Loucy (cell line): ENCODE measurements at regions not wholly inside any gene's neighbourhood (a gene's known extent, or its start where the extent isn't known, plus 50 kb on each side); places are given as distances from the start of the nearest gene placed in this dataset.

Experiments
- EZH2phosphoT487 ChIP-seq: fragments of 200-600 bp; IDR thresholded peaks from 2 replicates; pipeline ENCODE4 v1.6.1; 2018; ENCODE audit warnings: antibody characterized with exemption, mild to moderate bottlenecking, moderate library complexity, borderline replicate concordance
- TF ChIP-seq, protein P1 (sequence below): fragments of 200-600 bp; sonication (generic); conservative IDR thresholded peaks from 2 replicates; pipeline ENCODE4 v1.5.1; 2014; ENCODE audit warnings: mild to moderate bottlenecking, antibody characterized with exemption, low read length

DNA sequence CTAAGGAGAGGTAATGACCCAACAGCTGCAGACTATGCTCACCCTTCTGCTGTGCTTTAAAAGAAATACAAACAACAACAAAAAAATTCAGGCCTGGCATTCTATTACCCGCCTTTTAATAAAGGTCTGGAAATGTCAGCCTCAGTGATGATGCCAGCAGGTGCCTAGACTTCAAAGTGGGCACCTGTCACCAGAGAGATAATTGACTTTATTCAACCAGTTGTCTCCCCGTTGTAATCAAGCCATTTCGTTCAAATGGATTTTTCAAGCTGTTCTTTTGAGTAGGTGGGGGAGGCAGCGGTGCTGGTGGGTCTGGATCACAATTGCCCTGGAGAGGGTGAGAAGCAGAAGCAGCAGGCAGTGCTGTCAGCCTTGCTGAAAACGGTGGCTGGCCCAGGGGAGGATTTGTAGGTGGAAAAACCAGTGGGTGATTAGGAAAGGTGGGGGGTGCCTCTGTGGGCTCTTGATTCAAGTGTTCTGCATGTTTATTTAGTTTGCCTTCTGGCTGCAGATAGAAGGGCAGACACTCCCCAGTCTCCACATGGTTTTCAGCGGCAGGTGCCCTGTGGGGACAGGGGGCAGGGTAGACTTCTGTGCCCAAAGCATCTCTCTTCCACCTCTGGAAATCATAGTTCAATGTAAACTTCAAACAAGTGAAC is 300.2 kb upstream of the SLCO3A1 start:
- TF ChIP-seq, protein P1, sequence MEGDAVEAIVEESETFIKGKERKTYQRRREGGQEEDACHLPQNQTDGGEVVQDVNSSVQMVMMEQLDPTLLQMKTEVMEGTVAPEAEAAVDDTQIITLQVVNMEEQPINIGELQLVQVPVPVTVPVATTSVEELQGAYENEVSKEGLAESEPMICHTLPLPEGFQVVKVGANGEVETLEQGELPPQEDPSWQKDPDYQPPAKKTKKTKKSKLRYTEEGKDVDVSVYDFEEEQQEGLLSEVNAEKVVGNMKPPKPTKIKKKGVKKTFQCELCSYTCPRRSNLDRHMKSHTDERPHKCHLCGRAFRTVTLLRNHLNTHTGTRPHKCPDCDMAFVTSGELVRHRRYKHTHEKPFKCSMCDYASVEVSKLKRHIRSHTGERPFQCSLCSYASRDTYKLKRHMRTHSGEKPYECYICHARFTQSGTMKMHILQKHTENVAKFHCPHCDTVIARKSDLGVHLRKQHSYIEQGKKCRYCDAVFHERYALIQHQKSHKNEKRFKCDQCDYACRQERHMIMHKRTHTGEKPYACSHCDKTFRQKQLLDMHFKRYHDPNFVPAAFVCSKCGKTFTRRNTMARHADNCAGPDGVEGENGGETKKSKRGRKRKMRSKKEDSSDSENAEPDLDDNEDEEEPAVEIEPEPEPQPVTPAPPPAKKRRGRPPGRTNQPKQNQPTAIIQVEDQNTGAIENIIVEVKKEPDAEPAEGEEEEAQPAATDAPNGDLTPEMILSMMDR: no peak
- TF ChIP-seq EZH2phosphoT487: no peak
